ENCODE measurements at regions not wholly inside any gene's neighbourhood (a gene's known extent, or its start where the extent isn't known, plus 50 kb on each side); places are given as distances from the start of the nearest gene placed in this dataset.

DNA sequence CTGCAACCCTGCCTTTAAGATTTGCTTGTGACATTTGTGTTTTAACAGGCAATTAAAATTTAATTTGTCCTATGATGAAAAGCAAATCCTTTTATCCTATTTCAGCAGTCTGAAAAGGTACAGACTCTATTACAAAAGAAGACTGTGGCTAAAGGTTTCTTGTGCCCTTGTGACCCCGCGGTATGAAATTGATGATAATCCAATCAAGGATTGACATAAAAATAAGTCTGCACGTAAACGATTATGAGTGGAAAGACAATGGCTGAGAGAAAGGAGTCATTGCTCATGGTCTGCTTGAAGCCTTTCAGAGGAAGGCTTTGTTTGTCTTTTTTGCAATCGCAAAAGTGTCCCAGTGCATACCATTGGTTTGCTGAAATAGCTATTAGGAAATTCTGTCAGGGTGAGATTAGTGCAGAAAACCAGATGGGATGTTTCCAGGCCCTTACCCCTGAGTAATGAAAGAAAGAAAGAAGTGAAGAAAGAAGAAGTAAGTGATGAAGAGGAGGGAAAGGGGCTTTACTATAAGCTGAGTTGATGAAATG lies 867.8 kb upstream of the CDH8 start:
- H3K36me3 Mint-ChIP-seq (ENCODE audit: low read depth), result no peaks in the 10 kb centered on the region
- H3K27ac Mint-ChIP-seq, result no peak overlapping the region
- intact Hi-C loops (cut with micrococcal nuclease), result no loop called here
- ChIA-PET CTCF (interaction anchor here (0.6 kb wide), 1 partner anchor 27 kb away, joined by 3 read pairs; no protein-coding TSS in a partner anchor), POLR2A (no interaction called here)
- H3K4me1 Mint-ChIP-seq, result no peaks in the 10 kb centered on the region
- ATAC-seq (ENCODE audit: low read depth), result no peak
- TF ChIP-seq, protein P1, sequence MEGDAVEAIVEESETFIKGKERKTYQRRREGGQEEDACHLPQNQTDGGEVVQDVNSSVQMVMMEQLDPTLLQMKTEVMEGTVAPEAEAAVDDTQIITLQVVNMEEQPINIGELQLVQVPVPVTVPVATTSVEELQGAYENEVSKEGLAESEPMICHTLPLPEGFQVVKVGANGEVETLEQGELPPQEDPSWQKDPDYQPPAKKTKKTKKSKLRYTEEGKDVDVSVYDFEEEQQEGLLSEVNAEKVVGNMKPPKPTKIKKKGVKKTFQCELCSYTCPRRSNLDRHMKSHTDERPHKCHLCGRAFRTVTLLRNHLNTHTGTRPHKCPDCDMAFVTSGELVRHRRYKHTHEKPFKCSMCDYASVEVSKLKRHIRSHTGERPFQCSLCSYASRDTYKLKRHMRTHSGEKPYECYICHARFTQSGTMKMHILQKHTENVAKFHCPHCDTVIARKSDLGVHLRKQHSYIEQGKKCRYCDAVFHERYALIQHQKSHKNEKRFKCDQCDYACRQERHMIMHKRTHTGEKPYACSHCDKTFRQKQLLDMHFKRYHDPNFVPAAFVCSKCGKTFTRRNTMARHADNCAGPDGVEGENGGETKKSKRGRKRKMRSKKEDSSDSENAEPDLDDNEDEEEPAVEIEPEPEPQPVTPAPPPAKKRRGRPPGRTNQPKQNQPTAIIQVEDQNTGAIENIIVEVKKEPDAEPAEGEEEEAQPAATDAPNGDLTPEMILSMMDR (IDR thresholded peaks at IDR 0.05), result no peak
- H3K4me3 Mint-ChIP-seq, result no peak overlapping the region
- peaks cover 6% of the 10 kb centered on the region for H3K9me3 Mint-ChIP-seq
- DNase-seq, result no peak
- H3K27me3 Mint-ChIP-seq, result no peaks in the 10 kb centered on the region

DNA sequence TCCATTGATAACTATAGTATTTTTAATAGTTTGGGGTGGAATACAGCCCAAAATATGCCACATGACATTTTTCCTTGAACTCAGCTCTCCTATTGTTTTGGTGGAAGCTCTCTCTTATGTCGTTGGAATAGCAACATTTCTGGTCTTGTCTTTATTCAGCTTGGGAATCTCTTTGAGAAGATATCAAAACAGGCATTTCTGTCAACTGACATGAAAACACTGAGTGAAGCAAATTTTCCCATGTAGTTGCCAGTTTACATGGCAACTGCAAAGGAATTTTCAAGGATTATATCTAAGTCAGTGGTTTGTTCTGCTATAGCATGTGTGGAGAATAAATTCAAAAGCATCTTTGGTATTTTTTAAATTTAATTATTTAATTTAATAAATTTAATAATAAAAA lies 863.5 kb upstream of the CDH8 start:
- Mint-ChIP-seq H3K27ac (no peak overlapping the region), H3K36me3 (ENCODE audit: low read depth) (no peaks in the 10 kb centered on the region), H3K27me3 (no peaks in the 10 kb centered on the region), H3K4me3 (no peak overlapping the region), H3K9me3 (peaks cover 7% of the 10 kb centered on the region), H3K4me1 (no peaks in the 10 kb centered on the region)
- intact Hi-C loops (cut with micrococcal nuclease), result no loop called here
- no peak for ATAC-seq (ENCODE audit: low read depth)
- DNase-seq, result no peak
- CTCF ChIA-PET, result no interaction called here
- TF ChIP-seq, protein P1 (IDR thresholded peaks at IDR 0.05), result no peak
- POLR2A ChIA-PET, result no interaction called here

DNA sequence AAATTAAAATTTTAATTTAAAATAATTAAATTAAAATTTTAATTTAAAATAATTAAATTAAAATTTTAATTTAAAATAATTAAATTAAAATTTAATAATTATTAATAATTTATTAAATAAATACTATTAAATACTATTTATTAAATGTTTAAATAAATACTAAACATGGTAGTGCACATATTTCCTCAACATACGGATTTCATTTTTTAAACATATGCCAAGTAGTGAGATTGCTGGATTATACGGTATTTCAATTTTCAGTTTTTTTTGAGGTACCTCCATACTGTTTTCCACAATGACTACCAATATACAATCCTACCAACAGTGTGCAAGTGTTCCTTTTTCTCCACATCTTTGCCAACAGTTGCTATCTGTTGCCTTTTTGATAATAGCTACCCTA lies 852.9 kb upstream of the CDH8 start:
- intact Hi-C loops (cut with micrococcal nuclease), result no loop called here
- POLR2A ChIA-PET, result no interaction called here
- no peaks in the 10 kb centered on the region for H3K36me3 Mint-ChIP-seq (ENCODE audit: low read depth)
- DNase-seq, result no peak
- no peak overlapping the region for H3K4me3 Mint-ChIP-seq
- H3K9me3 Mint-ChIP-seq, result peaks cover 11% of the 10 kb centered on the region
- no peak for ATAC-seq (ENCODE audit: low read depth)
- H3K27me3 Mint-ChIP-seq, result no peaks in the 10 kb centered on the region
- TF ChIP-seq, protein P1 (IDR thresholded peaks at IDR 0.05), result no peak
- no peak overlapping the region for H3K27ac Mint-ChIP-seq
- no peaks in the 10 kb centered on the region for H3K4me1 Mint-ChIP-seq
- CTCF ChIA-PET, result no interaction called here

DNA sequence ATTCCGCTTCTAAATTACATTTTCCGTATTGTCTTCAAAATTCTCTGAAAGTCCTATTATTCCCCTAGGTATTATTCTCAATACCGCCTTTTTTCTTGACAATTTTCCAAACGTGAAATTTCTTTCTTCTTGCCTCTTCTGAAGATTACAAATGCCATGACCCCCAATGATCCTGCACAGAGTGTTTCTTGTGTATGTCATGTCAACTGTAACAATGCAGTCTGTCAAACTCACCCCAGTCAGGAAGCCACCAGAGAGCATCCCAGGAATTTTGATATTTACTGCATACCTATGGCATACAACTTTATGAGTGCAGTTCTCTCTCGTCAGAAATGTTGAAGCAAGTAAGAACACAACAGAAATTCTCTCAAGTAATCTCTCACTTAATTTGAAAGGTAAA lies 847.3 kb upstream of the CDH8 start:
- intact Hi-C loops (cut with micrococcal nuclease), result no loop called here
- no peaks in the 10 kb centered on the region for H3K27me3 Mint-ChIP-seq
- ATAC-seq (ENCODE audit: low read depth) (no peak), DNase-seq (no peak)
- no peak overlapping the region for H3K4me3 Mint-ChIP-seq
- TF ChIP-seq, protein P1 (IDR thresholded peaks at IDR 0.05), result no peak
- CTCF ChIA-PET, result no interaction called here
- POLR2A ChIA-PET, result no interaction called here
- no peaks in the 10 kb centered on the region for H3K4me1 Mint-ChIP-seq
- H3K27ac Mint-ChIP-seq, result no peak overlapping the region
- H3K9me3 Mint-ChIP-seq, result peaks cover 11% of the 10 kb centered on the region
- H3K36me3 Mint-ChIP-seq (ENCODE audit: low read depth), result no peaks in the 10 kb centered on the region

DNA sequence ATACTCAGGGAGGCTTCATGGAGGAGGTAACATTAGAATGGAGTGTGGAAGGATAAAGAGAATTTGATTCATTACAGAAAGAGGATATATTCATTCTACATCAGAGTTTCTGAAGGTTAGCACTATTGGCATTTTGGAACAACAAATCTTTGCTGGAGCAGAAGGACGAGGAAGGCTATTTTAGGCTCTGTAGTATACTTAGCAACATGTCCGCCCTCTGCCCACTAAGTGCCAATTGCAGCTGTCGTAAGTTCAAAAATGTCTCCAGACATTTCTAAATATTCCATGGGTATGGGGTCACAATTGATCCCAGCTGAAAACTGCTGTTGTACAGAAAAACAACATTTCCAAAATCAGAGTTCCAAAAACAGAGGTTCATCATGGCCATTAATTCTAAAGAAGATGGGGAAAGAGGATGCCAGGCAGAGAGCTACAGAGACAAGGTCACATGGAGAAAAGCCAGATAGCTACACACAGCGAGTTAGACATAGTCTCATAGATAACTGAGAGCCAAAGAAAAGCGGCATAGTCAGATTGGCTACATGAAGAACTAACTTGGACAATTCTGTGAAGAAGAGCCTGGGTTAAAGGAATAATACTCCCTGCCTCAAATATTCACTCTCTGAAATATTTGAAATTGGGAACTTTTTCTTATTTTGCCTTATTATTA lies 846.4 kb upstream of the CDH8 start:
- TF ChIP-seq, protein P1 (IDR thresholded peaks at IDR 0.05), result no peak
- CTCF ChIA-PET, result no interaction called here
- Mint-ChIP-seq H3K27me3 (no peaks in the 10 kb centered on the region), H3K27ac (no peak overlapping the region), H3K4me1 (no peaks in the 10 kb centered on the region), H3K4me3 (no peak overlapping the region), H3K9me3 (peaks cover 10% of the 10 kb centered on the region), H3K36me3 (ENCODE audit: low read depth) (no peaks in the 10 kb centered on the region)
- intact Hi-C loops (cut with micrococcal nuclease), result no loop called here
- POLR2A ChIA-PET, result no interaction called here
- ATAC-seq (ENCODE audit: low read depth) (no peak), DNase-seq (no peak)

Measured in activated B cell treated with CpG ODN at 0.5 μM for 24 hours (primary cell).